GM23248 (cell line): ENCODE measurements at regions not wholly inside any gene's neighbourhood (a gene's known extent, or its start where the extent isn't known, plus 50 kb on each side); places are given as distances from the start of the nearest gene placed in this dataset.

Experiments used
- DNase-seq: peaks from one replicate; pipeline ENCODE4 v3.0.0-alpha.2; 2015
- H2AFZ ChIP-seq: fragments of 200-600 bp; sonication (generic); 2 replicates; pipeline ENCODE4 v1.6.1; 2016; ENCODE audit warnings: antibody characterized with exemption
- H3F3A ChIP-seq: fragments of 200-600 bp; sonication (generic); 2 replicates; pipeline ENCODE4 v1.6.1; 2016; ENCODE audit warnings: mild to moderate bottlenecking, antibody characterized with exemption, mixed run types; ENCODE audit not compliant: insufficient read depth
- H3K27ac ChIP-seq: fragments of 200-600 bp; sonication (generic); 2 replicates; pipeline ENCODE4 v1.5.1; 2016; ENCODE audit warnings: mild to moderate bottlenecking
- H3K27me3 ChIP-seq: fragments of 200-600 bp; sonication (generic); replicated peaks from 2 replicates; pipeline ENCODE4 v1.6.1; 2016; ENCODE audit warnings: mild to moderate bottlenecking; ENCODE audit not compliant: insufficient read depth
- H3K36me3 ChIP-seq: fragments of 200-600 bp; sonication (generic); 2 replicates; pipeline ENCODE4 v1.6.1; 2016; ENCODE audit warnings: low read depth, mild to moderate bottlenecking
- H3K4me1 ChIP-seq: fragments of 200-600 bp; sonication (generic); 2 replicates; pipeline ENCODE4 v1.6.1; 2016; ENCODE audit warnings: mild to moderate bottlenecking; ENCODE audit not compliant: insufficient read depth
- H3K4me2 ChIP-seq: fragments of 200-600 bp; sonication (generic); one replicate; pipeline ENCODE4 v1.6.1; 2016; ENCODE audit warnings: mild to moderate bottlenecking; ENCODE audit not compliant: unreplicated experiment
- H3K4me3 ChIP-seq: fragments of 200-600 bp; sonication (generic); 2 replicates; pipeline ENCODE4 v1.5.1; 2016; ENCODE audit warnings: mild to moderate bottlenecking
- H3K79me2 ChIP-seq: fragments of 200-600 bp; sonication (generic); 2 replicates; pipeline ENCODE4 v1.6.1; 2016; ENCODE audit warnings: mild to moderate bottlenecking; ENCODE audit not compliant: insufficient read depth
- H3K9ac ChIP-seq: fragments of 200-600 bp; sonication (generic); 2 replicates; pipeline ENCODE4 v1.6.1; 2016; ENCODE audit warnings: mild to moderate bottlenecking
- H3K9me2 ChIP-seq: fragments of 200-600 bp; sonication (generic); 2 replicates; pipeline ENCODE4 v1.6.1; 2016; ENCODE audit warnings: mixed run types, mild to moderate bottlenecking, moderate library complexity; ENCODE audit not compliant: insufficient read depth
- H3K9me3 ChIP-seq: fragments of 200-600 bp; sonication (generic); one replicate; pipeline ENCODE4 v1.6.1; 2017; ENCODE audit warnings: low read depth
- H4K20me1 ChIP-seq: fragments of 200-600 bp; sonication (generic); 2 replicates; pipeline ENCODE4 v1.6.0; 2016; ENCODE audit not compliant: insufficient read depth
- EZH2 ChIP-seq: fragments of 200-600 bp; sonication (generic); IDR thresholded peaks from 2 replicates; pipeline ENCODE4 v1.6.1; 2018; ENCODE audit warnings: antibody characterized with exemption, mild to moderate bottlenecking; ENCODE audit not compliant: insufficient read depth, poor library complexity, severe bottlenecking
- EZH2phosphoT487 ChIP-seq: fragments of 200-600 bp; sonication (generic); IDR thresholded peaks from 2 replicates; pipeline ENCODE4 v1.6.1; 2018; ENCODE audit warnings: antibody characterized with exemption, moderate library complexity, mild to moderate bottlenecking, low read depth; ENCODE audit not compliant: insufficient read depth
- WGBS, 2 experiments: methylation state at CpG; one replicate each; pipeline ENCODE4 v1.1.6; 2015 to 2017; ENCODE audit warnings: low lambda C conversion rate in 2 of 2, low coverage in 1 of 2; ENCODE audit errors: missing lambda C conversion rate in 2 of 2; 5-methylcytosine and 5-hydroxymethylcytosine counted together
- in situ Hi-C: fragments of 300-500 bp; cut with MboI; formaldehyde crosslinking; loops from 2 replicates; pipeline ENCODE4 v1.15.0; 2020

DNA sequence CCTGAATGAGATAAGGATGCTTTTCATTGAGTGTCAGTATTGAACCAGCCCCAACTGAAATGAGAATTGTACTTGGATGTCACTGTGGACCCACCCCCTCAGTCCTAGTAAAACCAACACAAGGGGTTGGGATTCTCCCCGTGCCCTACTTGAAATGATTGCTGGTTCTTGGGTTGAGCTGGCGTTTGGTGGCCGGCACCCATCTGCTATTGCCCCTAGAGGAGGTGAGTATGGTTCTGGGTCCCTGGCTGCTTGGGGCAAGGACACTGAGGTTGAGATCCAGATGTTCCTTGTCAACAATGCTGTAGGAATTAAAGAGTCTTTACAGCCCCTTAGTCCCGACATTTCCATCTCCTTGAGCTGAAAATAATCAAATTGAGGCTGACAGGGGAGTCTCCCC lies 170.0 kb upstream of the ZNF32 start:
- TF ChIP-seq EZH2phosphoT487 (no peak), EZH2 (no peak)
- Histone ChIP-seq H3F3A (peaks cover 51% of the 10 kb centered on the region), H3K36me3 (no peaks in the 10 kb centered on the region), H3K4me2 (no peak overlapping the region), H3K79me2 (no peaks in the 10 kb centered on the region), H4K20me1 (no peaks in the 10 kb centered on the region), H3K27me3 (no peaks in the 10 kb centered on the region), H3K9me3 (no peaks in the 10 kb centered on the region), H3K9me2 (no peaks in the 10 kb centered on the region), H3K4me1 (peaks cover 70% of the 10 kb centered on the region), H3K4me3 (no peak overlapping the region), H3K27ac (no peak overlapping the region), H3K9ac (no peak overlapping the region), H2AFZ (no peak overlapping the region)
- 93 to 94% methylated on average over 4 of the region's 4 CpGs for WGBS, 2 experiments
- in situ Hi-C loops, result no loop called here
- no peak for DNase-seq

DNA sequence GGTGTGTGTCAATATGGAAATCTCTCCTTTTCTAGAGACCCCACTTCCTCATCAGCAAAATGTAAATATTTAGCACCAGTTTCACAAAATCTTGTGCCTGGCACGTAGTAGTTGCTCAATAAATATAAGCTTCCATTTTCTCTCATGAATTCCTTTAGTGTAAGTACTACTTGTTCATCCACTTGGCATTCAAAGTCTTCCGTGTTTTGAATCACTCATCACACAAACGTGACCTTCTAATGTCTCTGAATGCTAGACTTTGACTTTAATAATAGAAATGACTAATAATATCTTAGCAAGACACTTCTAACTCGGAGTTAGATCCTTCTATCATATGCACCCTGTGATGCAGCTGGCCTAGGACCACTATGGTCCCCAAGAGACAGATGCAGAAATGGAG lies 168.7 kb upstream of the ZNF32 start:
- H3K27ac ChIP-seq, result peak overlapping the region; percentile 79
- H3K4me1 ChIP-seq, result peaks cover 57% of the 10 kb centered on the region
- WGBS, 2 experiments, result 2 to 3% methylated on average over 4 of the region's 4 CpGs

DNA sequence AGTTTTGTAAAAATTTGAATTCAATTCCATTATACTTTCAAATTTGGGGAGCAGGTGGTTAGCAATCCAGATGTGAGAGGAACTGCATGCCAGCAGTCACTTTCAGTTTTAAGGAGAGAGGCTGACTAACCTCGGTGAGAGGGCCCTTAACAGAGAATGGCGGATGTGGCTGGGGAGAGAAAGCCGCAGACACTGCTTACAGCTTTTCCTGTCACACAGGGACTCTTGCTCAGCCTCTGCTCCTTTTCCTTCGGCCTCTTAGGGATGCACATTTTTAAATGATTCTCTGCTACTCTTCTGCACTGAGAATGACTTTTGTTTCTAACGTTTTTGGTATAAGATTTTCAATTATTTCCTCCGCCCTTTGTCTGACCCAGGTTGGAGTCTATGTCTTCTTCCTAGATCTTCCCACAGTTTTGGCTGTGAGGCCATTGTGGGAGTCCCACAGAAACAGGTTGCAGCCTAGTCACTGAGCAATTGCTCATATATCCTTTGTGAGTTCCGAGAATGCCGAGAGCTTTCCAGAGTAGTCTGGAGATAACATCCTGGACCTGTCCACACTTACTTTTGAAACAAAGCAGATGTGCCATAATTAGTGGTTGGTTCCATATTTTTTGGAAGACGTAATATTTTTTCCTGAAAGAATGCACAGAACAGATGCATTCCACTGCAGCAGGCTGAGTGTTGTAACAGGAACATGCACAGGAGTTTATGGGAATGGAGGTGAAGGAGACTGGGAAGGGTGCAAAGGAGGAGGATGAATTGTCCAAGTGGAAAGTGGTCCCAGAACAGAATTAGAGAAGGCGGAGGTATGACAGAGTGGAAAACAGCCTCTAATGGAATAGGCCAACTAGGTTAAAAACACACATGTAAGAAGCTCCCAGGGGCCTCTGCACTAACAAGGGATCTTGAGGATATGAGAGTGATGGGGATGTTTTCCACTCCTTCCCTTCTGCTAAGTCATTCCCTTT lies 168.0 kb upstream of the ZNF32 start:
- H3K9me2 ChIP-seq, result no peaks in the 10 kb centered on the region
- DNase-seq, result peak; percentile 93
- WGBS, 2 experiments, result 4 to 5% methylated on average over 10 of the region's 10 CpGs
- H3K27ac ChIP-seq, result peak overlapping the region; percentile 79
- H3K9ac ChIP-seq, result peak overlapping the region; percentile 7; the same call in 1 of the 2 replicates
- no peaks in the 10 kb centered on the region for H3K27me3 ChIP-seq
- no peaks in the 10 kb centered on the region for H3K36me3 ChIP-seq
- H3K4me3 ChIP-seq, result peak overlapping the region; percentile 37
- no peak overlapping the region for H2AFZ ChIP-seq
- no peaks in the 10 kb centered on the region for H3K9me3 ChIP-seq
- H4K20me1 ChIP-seq, result no peaks in the 10 kb centered on the region
- H3K4me2 ChIP-seq, result peak overlapping the region; percentile 62
- H3K79me2 ChIP-seq, result no peaks in the 10 kb centered on the region
- in situ Hi-C loops, result no loop called here
- peaks cover 40% of the 10 kb centered on the region for H3F3A ChIP-seq
- H3K4me1 ChIP-seq, result peaks cover 53% of the 10 kb centered on the region
- peak; percentile 96 for TF ChIP-seq EZH2phosphoT487
- no peak for TF ChIP-seq EZH2

More for the DNA sequence above, 168.7 kb upstream of the ZNF32 start:
- Histone ChIP-seq H3K9me3 (no peaks in the 10 kb centered on the region), H3K36me3 (no peaks in the 10 kb centered on the region), H3K4me3 (0 out of 2 replicates have a peak overlapping the region, but pooled peaks have one; percentile 19), H3K79me2 (no peaks in the 10 kb centered on the region), H3K27me3 (no peaks in the 10 kb centered on the region), H3K9me2 (no peaks in the 10 kb centered on the region), H3F3A (peaks cover 40% of the 10 kb centered on the region), H3K4me2 (peak overlapping the region; percentile 62), H4K20me1 (no peaks in the 10 kb centered on the region), H3K9ac (peak overlapping the region; percentile 7; the same call in 1 of the 2 replicates), H2AFZ (no peak overlapping the region)
- DNase-seq, result peak; percentile 92
- in situ Hi-C loops, result no loop called here
- TF ChIP-seq EZH2phosphoT487 (no peak), EZH2 (no peak)

DNA sequence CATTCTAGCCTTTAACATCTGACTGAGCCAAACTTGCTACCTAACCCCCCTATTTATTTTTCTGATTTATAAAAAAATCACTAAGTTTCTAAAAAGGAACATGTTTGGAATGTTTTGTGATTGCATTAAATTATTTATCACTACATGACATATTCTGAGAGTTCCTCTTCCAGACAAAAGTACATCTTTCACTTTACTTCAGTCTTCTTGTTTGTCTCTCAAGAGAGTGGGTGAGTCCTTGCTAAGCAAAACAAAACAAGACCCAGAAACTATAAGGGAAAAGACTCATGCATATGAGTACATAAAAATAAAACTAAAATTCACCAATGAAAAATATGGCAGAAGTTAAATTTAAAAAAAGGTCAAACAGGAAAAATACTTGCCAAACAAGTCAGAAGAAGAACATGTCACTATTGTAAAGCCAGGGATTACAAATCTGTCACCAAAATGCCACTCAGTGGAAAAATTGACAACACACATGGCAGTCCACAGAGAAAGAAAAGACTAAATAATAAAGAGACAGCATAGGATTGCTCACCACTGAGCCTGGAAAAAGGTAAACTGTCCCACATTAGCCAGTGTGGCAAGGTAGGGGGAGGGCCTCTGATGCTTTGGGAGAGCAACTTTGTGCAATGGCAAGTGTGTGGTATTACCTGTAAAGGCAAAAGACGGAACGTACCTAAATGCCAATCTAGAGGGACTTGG lies 166.7 kb upstream of the ZNF32 start:
- Histone ChIP-seq H4K20me1 (no peaks in the 10 kb centered on the region), H3K4me2 (peak overlapping the region; percentile 62), H2AFZ (no peak overlapping the region), H3K27ac (0 out of 2 replicates have a peak overlapping the region, but pooled peaks have one; percentile 79), H3K36me3 (no peaks in the 10 kb centered on the region), H3K4me1 (peaks cover 44% of the 10 kb centered on the region), H3K9me3 (no peaks in the 10 kb centered on the region), H3K9ac (no peak overlapping the region), H3K4me3 (no peak overlapping the region), H3K79me2 (no peaks in the 10 kb centered on the region), H3F3A (peaks cover 40% of the 10 kb centered on the region), H3K9me2 (no peaks in the 10 kb centered on the region), H3K27me3 (no peaks in the 10 kb centered on the region)
- TF ChIP-seq EZH2phosphoT487, result no peak
- TF ChIP-seq EZH2, result no peak
- no peak for DNase-seq
- in situ Hi-C loops, result no loop called here
- WGBS, 2 experiments, result 79 to 87% methylated on average over 2 of the region's 2 CpGs
